Uterus (tissue), 2 donors: ENCODE measurements at regions not wholly inside any gene's neighbourhood (a gene's known extent, or its start where the extent isn't known, plus 50 kb on each side); places are given as distances from the start of the nearest gene placed in this dataset.

Experiments used
- CTCF ChIP-seq, 4 experiments: fragments of 200-600 bp in 2 of 4; fragments of 450-650 bp in 2 of 4; sonication (generic) in 2 of 4; IDR thresholded peaks; one replicate each; pipeline ENCODE4 v1.5.1; 2016 to 2019; ENCODE audit warnings: antibody characterized with exemption in 4 of 4, mild to moderate bottlenecking in 2 of 4, moderate library complexity in 1 of 4
- POLR2A ChIP-seq, 2 donors: fragments of 450-650 bp; IDR thresholded peaks; one replicate each; pipeline ENCODE4 v1.6.1; 2016; ENCODE audit warnings: antibody characterized with exemption in 2 of 2, mild to moderate bottlenecking in 1 of 2, moderate library complexity in 1 of 2

- TF ChIP-seq CTCF (IDR thresholded peaks at IDR 0.05) (no peak), POLR2A (IDR thresholded peaks at IDR 0.05) (no peak)
These were observed 125.2 kb downstream of the INHBB start for GRCh38 chr2:120471166-120471565.
